ENCODE measurements at regions not wholly inside any gene's neighbourhood (a gene's known extent, or its start where the extent isn't known, plus 50 kb on each side); places are given as distances from the start of the nearest gene placed in this dataset.

DNA sequence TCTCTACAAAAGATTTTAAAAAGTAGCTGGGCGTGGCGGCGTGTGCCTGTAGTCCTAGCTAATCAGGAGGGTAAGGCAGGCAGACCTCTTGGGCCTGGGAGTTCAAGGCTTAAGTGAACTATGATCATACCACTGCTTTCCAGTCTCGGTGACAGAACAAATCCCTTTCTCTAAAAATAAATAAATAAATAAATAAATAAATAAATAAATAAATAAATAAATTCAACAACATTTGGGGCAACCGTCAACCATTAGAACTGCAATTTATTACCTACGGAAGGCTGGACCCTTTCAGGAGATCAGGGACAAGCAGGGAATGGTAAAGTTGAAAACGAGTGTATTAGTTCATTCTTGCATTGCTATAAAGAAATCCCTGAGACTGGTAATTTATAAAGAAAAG, 136.2 kb upstream of the USP9X start:
- Histone ChIP-seq H3K36me3 (ENCODE audit: control insufficient read depth in 2 of 2, insufficient read depth in 1 of 2, low read length in 2 of 2) (no peaks in the 10 kb centered on the region), H3K4me1 (ENCODE audit: control insufficient read depth, insufficient read depth, low read length) (peaks cover 7% of the 10 kb centered on the region), H3K27ac (ENCODE audit: extremely low read depth, low read depth, low read length) (no peak overlapping the region), H3K9me3 (ENCODE audit: control insufficient read depth, insufficient read depth, low read depth, low read length) (no peaks in the 10 kb centered on the region), H3K4me3 (ENCODE audit: low read depth, low read length) (no peak overlapping the region)
- ChIA-PET CTCF (interaction anchor here (0.6 kb wide), 1 partner anchor 510 kb away, joined by 4 read pairs; no protein-coding TSS in a partner anchor), POLR2A (no interaction called here)
- TF ChIP-seq ZNF10 (tag by site-specific recombination; IDR thresholded peaks at IDR 0.05) (no peak), ZNF433 (tag by site-specific recombination; IDR thresholded peaks at IDR 0.05; ENCODE audit: low read depth) (peak; percentile 55; the same call in 1 of the 2 replicates), REPIN1 (tag by site-specific recombination; IDR thresholded peaks at IDR 0.05; ENCODE audit: low read depth) (no peak), ZNF529 (tag by site-specific recombination; IDR thresholded peaks at IDR 0.05; ENCODE audit: insufficient replicate concordance) (no peak), SP3 (tag by site-specific recombination; IDR thresholded peaks at IDR 0.05) (no peak), ZNF561 (tag by site-specific recombination; IDR thresholded peaks at IDR 0.05; ENCODE audit: borderline replicate concordance) (no peak), WT1 (tag by site-specific recombination; IDR thresholded peaks at IDR 0.05) (no peak), GLI4 (tag by site-specific recombination; IDR thresholded peaks at IDR 0.05) (no peak), ZEB2 (tag by site-specific recombination; IDR thresholded peaks at IDR 0.05) (no peak), HOXD13 (CRISPR knock-in tag; IDR thresholded peaks at IDR 0.05; ENCODE audit: borderline replicate concordance) (no peak), ZIC2 (tag by site-specific recombination; IDR thresholded peaks at IDR 0.05) (no peak), MYNN (tag by site-specific recombination; IDR thresholded peaks at IDR 0.05; ENCODE audit: borderline replicate concordance) (no peak), GFI1B (tag by site-specific recombination; IDR thresholded peaks at IDR 0.05) (no peak), ZNF174 (tag by site-specific recombination; IDR thresholded peaks at IDR 0.05) (no peak), ZNF394 (tag by site-specific recombination; IDR thresholded peaks at IDR 0.05; ENCODE audit: borderline replicate concordance) (peak; percentile 85; the same call in 1 of the 2 replicates), SCRT1 (tag by site-specific recombination; IDR thresholded peaks at IDR 0.05; ENCODE audit: borderline replicate concordance) (no peak), ZFP69B (tag by site-specific recombination; IDR thresholded peaks at IDR 0.05) (no peak), ZSCAN23 (tag by site-specific recombination; IDR thresholded peaks at IDR 0.05) (no peak), ZNF24 (tag by site-specific recombination; IDR thresholded peaks at IDR 0.05) (no peak), ZNF140 (tag by site-specific recombination; IDR thresholded peaks at IDR 0.05) (peak; percentile 78; the same call in 1 of the 2 replicates), IKZF3 (tag by site-specific recombination; IDR thresholded peaks at IDR 0.05) (no peak), GLI2 (tag by site-specific recombination; IDR thresholded peaks at IDR 0.05; ENCODE audit: borderline replicate concordance, low read depth) (no peak; the same call in 1 of the 2 replicates), KLF8 (tag by site-specific recombination; IDR thresholded peaks at IDR 0.05) (no peak), ZNF202 (tag by site-specific recombination; IDR thresholded peaks at IDR 0.05; ENCODE audit: borderline replicate concordance) (peak; percentile 72; the same call in 1 of the 2 replicates), ZNF664 (tag by site-specific recombination; IDR thresholded peaks at IDR 0.05) (0 out of 2 replicates have a peak, but pooled peaks have one; percentile 31), ZBTB8A (tag by site-specific recombination; IDR thresholded peaks at IDR 0.05) (peak; percentile 54), TCF7L2 (IDR thresholded peaks at IDR 0.05; ENCODE audit: borderline replicate concordance, low read depth, low read length) (no peak)
- TF ChIP-seq, protein P1, sequence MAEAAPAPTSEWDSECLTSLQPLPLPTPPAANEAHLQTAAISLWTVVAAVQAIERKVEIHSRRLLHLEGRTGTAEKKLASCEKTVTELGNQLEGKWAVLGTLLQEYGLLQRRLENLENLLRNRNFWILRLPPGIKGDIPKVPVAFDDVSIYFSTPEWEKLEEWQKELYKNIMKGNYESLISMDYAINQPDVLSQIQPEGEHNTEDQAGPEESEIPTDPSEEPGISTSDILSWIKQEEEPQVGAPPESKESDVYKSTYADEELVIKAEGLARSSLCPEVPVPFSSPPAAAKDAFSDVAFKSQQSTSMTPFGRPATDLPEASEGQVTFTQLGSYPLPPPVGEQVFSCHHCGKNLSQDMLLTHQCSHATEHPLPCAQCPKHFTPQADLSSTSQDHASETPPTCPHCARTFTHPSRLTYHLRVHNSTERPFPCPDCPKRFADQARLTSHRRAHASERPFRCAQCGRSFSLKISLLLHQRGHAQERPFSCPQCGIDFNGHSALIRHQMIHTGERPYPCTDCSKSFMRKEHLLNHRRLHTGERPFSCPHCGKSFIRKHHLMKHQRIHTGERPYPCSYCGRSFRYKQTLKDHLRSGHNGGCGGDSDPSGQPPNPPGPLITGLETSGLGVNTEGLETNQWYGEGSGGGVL (tag by site-specific recombination; IDR thresholded peaks at IDR 0.05): no peak
- TF ChIP-seq, protein P2, sequence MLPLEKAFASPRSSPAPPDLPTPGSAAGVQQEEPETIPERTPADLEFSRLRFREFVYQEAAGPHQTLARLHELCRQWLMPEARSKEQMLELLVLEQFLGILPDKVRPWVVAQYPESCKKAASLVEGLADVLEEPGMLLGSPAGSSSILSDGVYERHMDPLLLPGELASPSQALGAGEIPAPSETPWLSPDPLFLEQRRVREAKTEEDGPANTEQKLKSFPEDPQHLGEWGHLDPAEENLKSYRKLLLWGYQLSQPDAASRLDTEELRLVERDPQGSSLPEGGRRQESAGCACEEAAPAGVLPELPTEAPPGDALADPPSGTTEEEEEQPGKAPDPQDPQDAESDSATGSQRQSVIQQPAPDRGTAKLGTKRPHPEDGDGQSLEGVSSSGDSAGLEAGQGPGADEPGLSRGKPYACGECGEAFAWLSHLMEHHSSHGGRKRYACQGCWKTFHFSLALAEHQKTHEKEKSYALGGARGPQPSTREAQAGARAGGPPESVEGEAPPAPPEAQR (tag by site-specific recombination; IDR thresholded peaks at IDR 0.05): no peak
- TF ChIP-seq, protein P3, sequence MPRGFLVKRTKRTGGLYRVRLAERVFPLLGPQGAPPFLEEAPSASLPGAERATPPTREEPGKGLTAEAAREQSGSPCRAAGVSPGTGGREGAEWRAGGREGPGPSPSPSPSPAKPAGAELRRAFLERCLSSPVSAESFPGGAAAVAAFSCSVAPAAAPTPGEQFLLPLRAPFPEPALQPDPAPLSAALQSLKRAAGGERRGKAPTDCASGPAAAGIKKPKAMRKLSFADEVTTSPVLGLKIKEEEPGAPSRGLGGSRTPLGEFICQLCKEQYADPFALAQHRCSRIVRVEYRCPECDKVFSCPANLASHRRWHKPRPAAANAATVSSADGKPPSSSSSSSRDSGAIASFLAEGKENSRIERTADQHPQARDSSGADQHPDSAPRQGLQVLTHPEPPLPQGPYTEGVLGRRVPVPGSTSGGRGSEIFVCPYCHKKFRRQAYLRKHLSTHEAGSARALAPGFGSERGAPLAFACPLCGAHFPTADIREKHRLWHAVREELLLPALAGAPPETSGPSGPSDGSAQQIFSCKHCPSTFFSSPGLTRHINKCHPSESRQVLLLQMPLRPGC (tag by site-specific recombination; IDR thresholded peaks at IDR 0.05): no peak
- TF ChIP-seq, protein P4, sequence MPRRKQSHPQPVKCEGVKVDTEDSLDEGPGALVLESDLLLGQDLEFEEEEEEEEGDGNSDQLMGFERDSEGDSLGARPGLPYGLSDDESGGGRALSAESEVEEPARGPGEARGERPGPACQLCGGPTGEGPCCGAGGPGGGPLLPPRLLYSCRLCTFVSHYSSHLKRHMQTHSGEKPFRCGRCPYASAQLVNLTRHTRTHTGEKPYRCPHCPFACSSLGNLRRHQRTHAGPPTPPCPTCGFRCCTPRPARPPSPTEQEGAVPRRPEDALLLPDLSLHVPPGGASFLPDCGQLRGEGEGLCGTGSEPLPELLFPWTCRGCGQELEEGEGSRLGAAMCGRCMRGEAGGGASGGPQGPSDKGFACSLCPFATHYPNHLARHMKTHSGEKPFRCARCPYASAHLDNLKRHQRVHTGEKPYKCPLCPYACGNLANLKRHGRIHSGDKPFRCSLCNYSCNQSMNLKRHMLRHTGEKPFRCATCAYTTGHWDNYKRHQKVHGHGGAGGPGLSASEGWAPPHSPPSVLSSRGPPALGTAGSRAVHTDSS (tag by site-specific recombination; IDR thresholded peaks at IDR 0.05): no peak
- TF ChIP-seq, protein P5, sequence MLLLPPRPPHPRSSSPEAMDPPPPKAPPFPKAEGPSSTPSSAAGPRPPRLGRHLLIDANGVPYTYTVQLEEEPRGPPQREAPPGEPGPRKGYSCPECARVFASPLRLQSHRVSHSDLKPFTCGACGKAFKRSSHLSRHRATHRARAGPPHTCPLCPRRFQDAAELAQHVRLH (tag by site-specific recombination; IDR thresholded peaks at IDR 0.05): no peak
- TF ChIP-seq, protein P6, sequence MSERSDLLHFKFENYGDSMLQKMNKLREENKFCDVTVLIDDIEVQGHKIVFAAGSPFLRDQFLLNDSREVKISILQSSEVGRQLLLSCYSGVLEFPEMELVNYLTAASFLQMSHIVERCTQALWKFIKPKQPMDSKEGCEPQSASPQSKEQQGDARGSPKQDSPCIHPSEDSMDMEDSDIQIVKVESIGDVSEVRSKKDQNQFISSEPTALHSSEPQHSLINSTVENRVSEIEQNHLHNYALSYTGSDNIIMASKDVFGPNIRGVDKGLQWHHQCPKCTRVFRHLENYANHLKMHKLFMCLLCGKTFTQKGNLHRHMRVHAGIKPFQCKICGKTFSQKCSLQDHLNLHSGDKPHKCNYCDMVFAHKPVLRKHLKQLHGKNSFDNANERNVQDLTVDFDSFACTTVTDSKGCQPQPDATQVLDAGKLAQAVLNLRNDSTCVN (tag by site-specific recombination; optimal IDR thresholded peaks at IDR 0.05): no peak

All from HEK293 (cell line).